Left lung (tissue), 4 donors: ENCODE measurements at regions not wholly inside any gene's neighbourhood (a gene's known extent, or its start where the extent isn't known, plus 50 kb on each side); places are given as distances from the start of the nearest gene placed in this dataset.
"Not testable (repeated sequence)": the region's sequence is repeated elsewhere in the genome, so short reads cannot be mapped to it uniquely, and the experiment has no call there.

Experiments used
- ATAC-seq: fragments of 200-7000 bp; cut with Tn5 transposase; one replicate; pipeline ENCODE4 v1.9.1; 2020; ENCODE audit warnings: moderate library complexity
- DNase-seq, 4 donors: peaks; one replicate each; pipeline ENCODE4 v3.0.0-alpha.2; 2013 to 2020
- H3K27ac ChIP-seq, 2 donors: fragments of 200-600 bp; sonication (generic) in 1 of 2; one replicate each; pipeline versions ENCODE4 v1.5.0 to v1.8.0; 2020 to 2021
- H3K27me3 ChIP-seq, 2 donors: fragments of 200-600 bp; sonication (generic) in 1 of 2; one replicate each; pipeline versions ENCODE4 v1.5.0 to v1.8.0; 2020 to 2021
- H3K36me3 ChIP-seq, 2 donors: fragments of 200-600 bp; sonication (generic) in 1 of 2; one replicate each; pipeline versions ENCODE4 v1.5.0 to v1.8.0; 2020 to 2021
- H3K4me1 ChIP-seq, 2 donors: fragments of 200-600 bp; one replicate each; pipeline ENCODE4 v1.8.0; 2021
- H3K4me3 ChIP-seq, 2 donors: fragments of 200-600 bp; sonication (generic) in 1 of 2; one replicate each; pipeline versions ENCODE4 v1.5.0 to v1.8.0; 2020 to 2021; ENCODE audit warnings: mild to moderate bottlenecking in 1 of 2
- H3K9me3 ChIP-seq, 2 donors: fragments of 200-600 bp; sonication (generic) in 1 of 2; one replicate each; pipeline versions ENCODE4 v1.5.0 to v1.8.0; 2020 to 2021
- CTCF ChIP-seq, 2 donors: fragments of 200-600 bp; sonication (generic) in 1 of 2; IDR thresholded peaks; one replicate each; pipeline versions ENCODE4 v1.5.0 to v1.8.0; 2021; ENCODE audit warnings: antibody characterized with exemption in 2 of 2
- intact Hi-C, 2 donors: fragments of 100-400 bp; cut with DNase I; formaldehyde crosslinking; loops; one replicate each; pipeline versions ENCODE4 v1.11.2 to v1.14.2; 2022
- donor health status: DM: no; HTN: yes; CAD: no.
- donor health status: DM: no; HTN: no; CAD: no.

- no peak for TF ChIP-seq CTCF (IDR thresholded peaks at IDR 0.05)
- no peaks in the 10 kb centered on the region for H3K36me3 ChIP-seq
- no peak for DNase-seq
- H3K4me3 ChIP-seq, result no peak overlapping the region
- no peaks in the 10 kb centered on the region for H3K4me1 ChIP-seq
- no peaks in the 10 kb centered on the region for H3K27me3 ChIP-seq
- no peaks in the 10 kb centered on the region for H3K9me3 ChIP-seq
- H3K27ac ChIP-seq, result no peak overlapping the region
- ATAC-seq, result no peak
- intact Hi-C loops, result no loop called here
Observed at GRCh38 chr2:47964277-47964676, 58.0 kb upstream of the FBXO11 start.

GRCh38 chr2:47964722-47965434 lies 58.6 kb upstream of the FBXO11 start:
- DNase-seq (no peak), ATAC-seq (no peak)
- intact Hi-C loops, result no loop called here
- Histone ChIP-seq H3K9me3 (no peaks in the 10 kb centered on the region), H3K27ac (no peak overlapping the region), H3K27me3 (no peaks in the 10 kb centered on the region), H3K4me3 (no peak overlapping the region), H3K36me3 (no peaks in the 10 kb centered on the region), H3K4me1 (no peaks in the 10 kb centered on the region)
- TF ChIP-seq CTCF (IDR thresholded peaks at IDR 0.05), result no peak

- H3K4me1 ChIP-seq, H3K36me3 ChIP-seq, DNase-seq, H3K9me3 ChIP-seq, H3K27ac ChIP-seq, H3K27me3 ChIP-seq, ATAC-seq, intact Hi-C loops, H3K4me3 ChIP-seq: not testable (repeated sequence)
Observed at GRCh38 chr2:47976728-47977127, 70.4 kb upstream of the FBXO11 start.

- TF ChIP-seq CTCF (IDR thresholded peaks at IDR 0.05), result no peak
- H3K27me3 ChIP-seq, result no peaks in the 10 kb centered on the region
- no peaks in the 10 kb centered on the region for H3K9me3 ChIP-seq
- no peak overlapping the region for H3K27ac ChIP-seq
- H3K36me3 ChIP-seq, result no peaks in the 10 kb centered on the region
- H3K4me1 ChIP-seq, result no peaks in the 10 kb centered on the region
- no peak for DNase-seq
- ATAC-seq, result no peak
- intact Hi-C loops, result no loop called here
- H3K4me3 ChIP-seq, result no peak overlapping the region
Observed at GRCh38 chr2:47984041-47984440, 77.7 kb upstream of the FBXO11 start.

DNA sequence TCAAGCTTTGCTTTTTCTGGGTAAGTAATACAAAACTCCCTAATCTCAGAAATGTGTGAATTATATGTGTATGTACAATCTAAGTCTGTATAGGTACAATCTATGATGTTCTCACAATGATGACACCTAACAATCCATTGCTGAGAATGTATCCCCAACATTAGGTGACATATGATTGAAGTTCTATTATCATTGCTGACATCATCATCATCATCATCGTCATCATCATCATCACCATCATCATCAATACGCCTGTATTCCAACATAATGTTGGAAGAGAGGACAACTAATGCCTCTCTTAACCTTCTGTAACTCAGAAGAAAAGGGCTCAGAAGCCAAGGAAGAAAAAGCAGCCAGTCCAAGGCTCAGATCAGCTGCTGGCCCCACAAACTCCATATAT lies 84.2 kb upstream of the FBXO11 start:
- ATAC-seq, result no peak
- Histone ChIP-seq H3K9me3 (no peaks in the 10 kb centered on the region), H3K27ac (no peak overlapping the region), H3K36me3 (no peaks in the 10 kb centered on the region), H3K4me3 (no peak overlapping the region), H3K27me3 (no peaks in the 10 kb centered on the region), H3K4me1 (no peaks in the 10 kb centered on the region)
- no peak for TF ChIP-seq CTCF (IDR thresholded peaks at IDR 0.05)
- intact Hi-C loops, result no loop called here
- no peak for DNase-seq

- H3K27ac ChIP-seq, result no peak overlapping the region
- DNase-seq (no peak), ATAC-seq (no peak)
- intact Hi-C loops, result no loop called here
- no peaks in the 10 kb centered on the region for H3K9me3 ChIP-seq
- no peak for TF ChIP-seq CTCF (IDR thresholded peaks at IDR 0.05)
- no peaks in the 10 kb centered on the region for H3K36me3 ChIP-seq
- no peaks in the 10 kb centered on the region for H3K4me1 ChIP-seq
- H3K27me3 ChIP-seq, result no peaks in the 10 kb centered on the region
- no peak overlapping the region for H3K4me3 ChIP-seq
Observed at GRCh38 chr2:47992671-47993070, 86.4 kb upstream of the FBXO11 start.
